ENCODE measurements at regions not wholly inside any gene's neighbourhood (a gene's known extent, or its start where the extent isn't known, plus 50 kb on each side); places are given as distances from the start of the nearest gene placed in this dataset.

DNA sequence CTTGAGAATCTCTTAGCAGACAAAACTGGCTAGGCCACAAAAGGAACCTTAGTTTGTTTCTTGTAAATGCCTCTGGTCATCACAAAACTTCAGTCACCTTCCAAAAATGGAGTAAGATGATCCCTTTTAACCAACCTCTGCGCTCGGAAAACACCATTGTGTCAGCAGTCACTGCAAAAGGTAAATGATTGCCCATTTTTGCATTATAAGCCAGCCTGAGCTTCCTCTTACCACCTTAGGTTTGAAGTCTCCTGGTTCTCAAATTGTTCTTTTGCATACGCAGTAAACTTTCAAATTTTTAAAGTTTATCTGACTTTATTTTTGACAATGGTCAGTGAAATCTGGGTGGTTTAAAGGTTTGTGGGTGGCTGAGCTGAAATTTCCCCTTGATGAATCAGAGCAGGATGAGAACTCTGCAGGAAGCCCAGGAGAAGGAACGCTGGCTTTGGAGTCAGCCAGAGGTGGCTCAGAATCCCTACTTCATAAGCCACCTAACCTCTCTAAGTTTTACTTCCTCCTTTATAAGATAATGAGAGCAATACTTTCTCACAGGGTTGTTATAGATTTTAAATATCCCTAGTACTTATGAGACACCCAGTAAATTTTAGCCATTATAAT lies 131.4 kb downstream of the MED10 start:
- TF ChIP-seq, protein P1, sequence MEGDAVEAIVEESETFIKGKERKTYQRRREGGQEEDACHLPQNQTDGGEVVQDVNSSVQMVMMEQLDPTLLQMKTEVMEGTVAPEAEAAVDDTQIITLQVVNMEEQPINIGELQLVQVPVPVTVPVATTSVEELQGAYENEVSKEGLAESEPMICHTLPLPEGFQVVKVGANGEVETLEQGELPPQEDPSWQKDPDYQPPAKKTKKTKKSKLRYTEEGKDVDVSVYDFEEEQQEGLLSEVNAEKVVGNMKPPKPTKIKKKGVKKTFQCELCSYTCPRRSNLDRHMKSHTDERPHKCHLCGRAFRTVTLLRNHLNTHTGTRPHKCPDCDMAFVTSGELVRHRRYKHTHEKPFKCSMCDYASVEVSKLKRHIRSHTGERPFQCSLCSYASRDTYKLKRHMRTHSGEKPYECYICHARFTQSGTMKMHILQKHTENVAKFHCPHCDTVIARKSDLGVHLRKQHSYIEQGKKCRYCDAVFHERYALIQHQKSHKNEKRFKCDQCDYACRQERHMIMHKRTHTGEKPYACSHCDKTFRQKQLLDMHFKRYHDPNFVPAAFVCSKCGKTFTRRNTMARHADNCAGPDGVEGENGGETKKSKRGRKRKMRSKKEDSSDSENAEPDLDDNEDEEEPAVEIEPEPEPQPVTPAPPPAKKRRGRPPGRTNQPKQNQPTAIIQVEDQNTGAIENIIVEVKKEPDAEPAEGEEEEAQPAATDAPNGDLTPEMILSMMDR (IDR thresholded peaks at IDR 0.05) = no peak
- no peak for TF ChIP-seq POLR2A (IDR thresholded peaks at IDR 0.05)

Measured in heart left ventricle (tissue), 13 donors.